H1 (cell line): ENCODE measurements at regions not wholly inside any gene's neighbourhood (a gene's known extent, or its start where the extent isn't known, plus 50 kb on each side); places are given as distances from the start of the nearest gene placed in this dataset.

Experiments
- CTCF ChIA-PET: fragments of 300-600 bp; sonication (Branson Sonifier 250); formaldehyde crosslinking; loops from one replicate; lab custom pipeline; 2021; ENCODE audit not compliant: partially characterized antibody; lab: Charles Lee
- POLR2A ChIA-PET: fragments of 300-600 bp; sonication (Branson Sonifier 250); formaldehyde crosslinking; loops from one replicate; lab custom pipeline; 2021; ENCODE audit warnings: inconsistent platforms; ENCODE audit not compliant: partially characterized antibody; lab: Charles Lee
- DNase-seq, 2 experiments: peaks; one replicate each; pipeline versions ENCODE4 v3.0.0 to v3.0.0-alpha.2; 2010 to 2022; ENCODE audit warnings: low spot score in 2 of 2, low read depth in 1 of 2, mixed read lengths in 1 of 2
- FAIRE-seq: peaks from 2 replicates; lab custom pipeline; 2011; peaks lifted over from hg19 to GRCh38; lab: Jason Lieb, UNC
- H2AFZ ChIP-seq: 2 replicates; pipeline ENCODE4 v1.8.1; 2012; ENCODE audit warnings: low read length, inconsistent platforms
- H2AK5ac ChIP-seq: 2 replicates; pipeline ENCODE4 v1.6.1; 2013; ENCODE audit warnings: low read depth, low read length
- H2BK120ac ChIP-seq: replicated peaks from 2 replicates; pipeline ENCODE3; 2013; ENCODE audit warnings: low read depth, low read length, inconsistent platforms
- H2BK12ac ChIP-seq: 2 replicates; pipeline ENCODE4 v1.6.1; 2013; ENCODE audit warnings: low read depth, low read length
- H2BK15ac ChIP-seq: 2 replicates; pipeline ENCODE4 v1.6.1; 2013; ENCODE audit warnings: low read length
- H2BK20ac ChIP-seq: 2 replicates; pipeline ENCODE4 v1.6.1; 2013; ENCODE audit warnings: low read length
- H2BK5ac ChIP-seq: 2 replicates; pipeline ENCODE4 v1.6.1; 2013; ENCODE audit warnings: low read depth, low read length
- H3K14ac ChIP-seq: 2 replicates; pipeline ENCODE4 v1.6.1; 2013; ENCODE audit warnings: inconsistent platforms; ENCODE audit not compliant: insufficient read length
- H3K18ac ChIP-seq: 2 replicates; pipeline ENCODE4 v1.6.1; 2013; ENCODE audit warnings: low read length; ENCODE audit errors: extremely low read depth
- H3K23ac ChIP-seq: 2 replicates; pipeline ENCODE4 v1.6.1; 2013; ENCODE audit warnings: inconsistent platforms; ENCODE audit not compliant: insufficient read length
- H3K23me2 ChIP-seq: 2 replicates; pipeline ENCODE4 v1.6.1; 2013; ENCODE audit warnings: low read depth, low read length
- H3K27ac ChIP-seq: 2 replicates; pipeline ENCODE4 v1.6.1; 2011; ENCODE audit warnings: low read depth, low read length, inconsistent platforms
- H3K27me3 ChIP-seq, 4 experiments: replicated peaks in 1 of 4; 1 replicate in 1 of 4; 2 replicates in 3 of 4; pipeline versions ENCODE4 v1.6.1 to v1.8.1; 2011 to 2013; ENCODE audit warnings: low read length in 3 of 4, mild to moderate bottlenecking in 3 of 4, inconsistent platforms in 2 of 4, mixed read lengths in 2 of 4, moderate library complexity in 1 of 4; ENCODE audit not compliant: control insufficient read depth in 3 of 4, insufficient read depth in 3 of 4; ENCODE audit errors: extremely low read depth in 1 of 4
- H3K36me3 ChIP-seq, 4 experiments: 2 replicates each; pipeline versions ENCODE4 v1.6.1 to v1.8.1; 2011 to 2013; ENCODE audit warnings: mild to moderate bottlenecking in 4 of 4, low read length in 3 of 4, moderate library complexity in 2 of 4, control low read depth in 1 of 4, inconsistent platforms in 1 of 4; ENCODE audit not compliant: insufficient read depth in 4 of 4, control insufficient read depth in 2 of 4
- H3K4ac ChIP-seq: replicated peaks from 2 replicates; pipeline ENCODE3; 2013; ENCODE audit warnings: low read length, low read depth, mixed read lengths, inconsistent platforms; ENCODE audit not compliant: insufficient read length
- H3K4me1 ChIP-seq, 4 experiments: replicated peaks in 1 of 4; 1 replicate in 1 of 4; 2 replicates in 3 of 4; pipeline versions ENCODE4 v1.6.1 to v1.8.1; 2011 to 2013; ENCODE audit warnings: low read length in 3 of 4, inconsistent platforms in 2 of 4, mixed read lengths in 1 of 4; ENCODE audit not compliant: insufficient read depth in 4 of 4, control insufficient read depth in 3 of 4
- H3K4me2 ChIP-seq, 2 experiments: 2 replicates each; pipeline versions ENCODE4 v1.6.1 to v1.8.1; 2011 to 2013; ENCODE audit warnings: low read depth in 2 of 2, low read length in 2 of 2, control low read depth in 1 of 2, inconsistent platforms in 1 of 2, mild to moderate bottlenecking in 1 of 2; ENCODE audit not compliant: insufficient read depth in 1 of 2
- H3K4me3 ChIP-seq, 4 experiments: fragments of 200-600, 300-600 bp in 1 of 4; sonication (generic), shearing (Covaris generic), sonication (Bioruptor Twin) in 1 of 4; 2 replicates each; pipeline versions ENCODE4 v1.5.1 to v1.8.1; 2011 to 2016; ENCODE audit warnings: low read length in 4 of 4, low read depth in 3 of 4, control low read depth in 2 of 4, inconsistent platforms in 2 of 4, mild to moderate bottlenecking in 2 of 4, mixed read lengths in 1 of 4, moderate library complexity in 1 of 4; ENCODE audit not compliant: insufficient read depth in 2 of 4; ENCODE audit errors: extremely low read depth in 1 of 4
- H3K56ac ChIP-seq: replicated peaks from 2 replicates; pipeline ENCODE3; 2013; ENCODE audit warnings: low read depth, mild to moderate bottlenecking, mixed read lengths, low read length, inconsistent platforms; ENCODE audit not compliant: insufficient read length
- H3K79me1 ChIP-seq: 2 replicates; pipeline ENCODE4 v1.6.1; 2013; ENCODE audit warnings: low read depth, low read length, control low read depth
- H3K79me2 ChIP-seq, 2 experiments: 2 replicates each; pipeline versions ENCODE4 v1.6.1 to v1.8.1; 2012 to 2013; ENCODE audit warnings: low read length in 2 of 2, mild to moderate bottlenecking in 2 of 2, inconsistent platforms in 1 of 2; ENCODE audit not compliant: insufficient read depth in 2 of 2, control insufficient read depth in 1 of 2
- H3K9ac ChIP-seq, 4 experiments: replicated peaks in 1 of 4; 1 replicate in 1 of 4; 2 replicates in 3 of 4; pipeline versions ENCODE4 v1.6.1 to v1.8.1; 2011 to 2013; ENCODE audit warnings: low read depth in 3 of 4, low read length in 3 of 4, control low read depth in 2 of 4, mild to moderate bottlenecking in 2 of 4, moderate library complexity in 2 of 4, inconsistent platforms in 1 of 4; ENCODE audit errors: extremely low read depth in 1 of 4
- H3K9me3 ChIP-seq, 2 experiments: 2 replicates each; pipeline versions ENCODE4 v1.6.1 to v1.8.1; 2012 to 2013; ENCODE audit warnings: mild to moderate bottlenecking in 2 of 2, moderate library complexity in 2 of 2, control low read depth in 1 of 2, inconsistent platforms in 1 of 2, low read depth in 1 of 2, low read length in 1 of 2, mixed read lengths in 1 of 2; ENCODE audit not compliant: insufficient read depth in 2 of 2
- H4K20me1 ChIP-seq, 2 experiments: replicated peaks in 1 of 2; 2 replicates each; pipeline versions ENCODE3 to v1.8.1; 2011 to 2013; ENCODE audit warnings: inconsistent platforms in 2 of 2, low read length in 2 of 2, mild to moderate bottlenecking in 1 of 2; ENCODE audit not compliant: insufficient read depth in 2 of 2, control insufficient read depth in 1 of 2
- H4K5ac ChIP-seq: 2 replicates; pipeline ENCODE4 v1.6.1; 2013; ENCODE audit warnings: low read length, low read depth, mixed read lengths, inconsistent platforms; ENCODE audit not compliant: insufficient read length
- H4K8ac ChIP-seq: 2 replicates; pipeline ENCODE4 v1.8.0; 2013; ENCODE audit warnings: mild to moderate bottlenecking, moderate library complexity, low read length, inconsistent platforms; ENCODE audit not compliant: insufficient read depth; ENCODE audit errors: extremely low read depth
- H4K91ac ChIP-seq: replicated peaks from 2 replicates; pipeline ENCODE3; 2013; ENCODE audit warnings: low read length, mixed read lengths, inconsistent platforms; ENCODE audit not compliant: insufficient read length
- BACH1 ChIP-seq: IDR thresholded peaks from 2 replicates; pipeline ENCODE4 v1.6.1; 2012; ENCODE audit warnings: low read length, improper control_type of control experiment
- BCL11A ChIP-seq, 2 experiments: IDR thresholded peaks; one replicate each; pipeline ENCODE4 v1.6.1; 2011; ENCODE audit warnings: low read depth in 2 of 2, low read length in 2 of 2, mild to moderate bottlenecking in 2 of 2
- CHD1 ChIP-seq: IDR thresholded peaks from 2 replicates; pipeline ENCODE4 v1.6.1; 2012; ENCODE audit warnings: low read depth, low read length, improper control_type of control experiment
- CREB1 ChIP-seq: IDR thresholded peaks from 2 replicates; pipeline ENCODE4 v1.6.1; 2012; ENCODE audit warnings: inconsistent platforms
- FOSL1 ChIP-seq: IDR thresholded peaks from 2 replicates; pipeline ENCODE4 v1.6.1; 2011; ENCODE audit warnings: mild to moderate bottlenecking, low read depth, low read length, moderate library complexity; ENCODE audit not compliant: insufficient read depth
- RNF2 ChIP-seq: fragments of 200-900, 300-1000 bp; sonication (generic); IDR thresholded peaks from 2 replicates; pipeline ENCODE4 v1.7.1; 2016; ENCODE audit warnings: borderline replicate concordance, low read depth, mild to moderate bottlenecking, antibody characterized with exemption, low read length; ENCODE audit not compliant: poor library complexity, severe bottlenecking; ENCODE audit errors: missing control alignments
- YY1 ChIP-seq: IDR thresholded peaks from 2 replicates; pipeline ENCODE4 v1.6.1; 2011; ENCODE audit warnings: low read depth, mild to moderate bottlenecking, low read length
- WGBS, 2 experiments: shearing (Covaris generic) in 1 of 2; methylation state at CpG; one replicate each; pipeline versions ENCODE4 v1.1.6 to v1.1.7; 2013 to 2015; ENCODE audit warnings: low lambda C conversion rate in 2 of 2, mixed read lengths in 2 of 2, inconsistent platforms in 1 of 2, low coverage in 1 of 2, missing lambda C conversion rate in 1 of 2; ENCODE audit not compliant: insufficient replicate concordance in 2 of 2, insufficient coverage in 1 of 2, insufficient read length in 1 of 2; ENCODE audit errors: extremely low coverage in 1 of 2, missing lambda C conversion rate in 1 of 2; 5-methylcytosine and 5-hydroxymethylcytosine counted together

GRCh38 chr2:63669596-63669995 is 80.8 kb downstream of the MDH1 start:
- WGBS, 2 experiments: 94% methylated on average over 3 of the region's 3 CpGs; no CpG with 5 or more reads in 1 of the 2 experiments
- CTCF ChIA-PET: interaction anchor here (0.6 to 1.4 kb wide), 2 partner anchors 22 to 1372 kb away, joined by 4 read pairs; no protein-coding TSS in a partner anchor
- no peak for TF ChIP-seq CHD1
- TF ChIP-seq CREB1: no peak
- TF ChIP-seq FOSL1: no peak
- TF ChIP-seq RNF2: no peak
- no peak for TF ChIP-seq BACH1
- no peak for TF ChIP-seq YY1
- no peak for TF ChIP-seq BCL11A (IDR thresholded peaks at IDR 0.05; ENCODE audit: low read depth in 2 of 2, low read length in 2 of 2)

More at GRCh38 chr2:63669596-63669995, 80.8 kb downstream of the MDH1 start:
- Histone ChIP-seq H3K27me3 (no peaks in the 10 kb centered on the region), H3K79me1 (no peaks in the 10 kb centered on the region), H3K9ac (no peak overlapping the region), H3K14ac (no peak overlapping the region), H3K4me2 (no peak overlapping the region), H4K8ac (no peak overlapping the region), H3K23me2 (no peaks in the 10 kb centered on the region), H3K27ac (no peak overlapping the region), H2BK15ac (no peak overlapping the region), H2BK12ac (no peak overlapping the region), H3K4ac (no peak overlapping the region), H2BK120ac (no peak overlapping the region), H3K23ac (no peak overlapping the region), H3K36me3 (no peaks in the 10 kb centered on the region), H3K4me3 (no peak overlapping the region), H3K9me3 (no peaks in the 10 kb centered on the region), H3K4me1 (peaks cover 4 to 14% (median 10%) of the 10 kb centered on the region in 4 experiments; a peak in 6 of 7 replicates), H2BK5ac (no peak overlapping the region), H4K91ac (no peak overlapping the region), H2AK5ac (no peak overlapping the region), H4K5ac (no peak overlapping the region), H2BK20ac (no peak overlapping the region), H2AFZ (no peak overlapping the region), H3K79me2 (no peaks in the 10 kb centered on the region), H4K20me1 (no peaks in the 10 kb centered on the region), H3K18ac (no peak overlapping the region; the same call in 1 of the 2 replicates), H3K56ac (no peak overlapping the region)
- POLR2A ChIA-PET: interaction anchor here (1.0 to 1.2 kb wide), 3 partner anchors 10 to 81 kb away, joined by 3 read pairs; partner anchors contain the start of genes MDH1 and WDPCP
- no peak for DNase-seq
- no peak for FAIRE-seq
